ENCODE measurements at regions not wholly inside any gene's neighbourhood (a gene's known extent, or its start where the extent isn't known, plus 50 kb on each side); places are given as distances from the start of the nearest gene placed in this dataset.

DNA sequence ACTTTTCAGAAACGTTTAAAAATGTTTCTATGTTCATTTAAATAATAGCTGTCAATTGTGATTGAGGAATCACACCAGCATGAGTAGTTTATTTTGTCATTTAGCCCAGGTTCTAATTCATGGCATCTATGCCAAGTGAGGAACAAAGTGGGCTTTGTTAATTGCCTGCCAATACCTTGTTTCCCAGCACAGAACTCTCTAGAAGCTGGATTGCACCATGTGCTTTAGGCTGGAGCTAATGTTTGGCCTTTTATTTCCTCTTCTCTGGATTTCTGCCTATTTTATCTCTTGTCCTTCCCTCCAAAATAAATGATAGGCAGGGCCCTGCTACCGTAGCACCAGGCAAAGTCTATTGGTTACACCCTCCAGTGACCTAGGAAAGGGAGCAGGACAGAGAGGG, 109.9 kb upstream of the ITGB1 start:
- TF ChIP-seq, protein P1, sequence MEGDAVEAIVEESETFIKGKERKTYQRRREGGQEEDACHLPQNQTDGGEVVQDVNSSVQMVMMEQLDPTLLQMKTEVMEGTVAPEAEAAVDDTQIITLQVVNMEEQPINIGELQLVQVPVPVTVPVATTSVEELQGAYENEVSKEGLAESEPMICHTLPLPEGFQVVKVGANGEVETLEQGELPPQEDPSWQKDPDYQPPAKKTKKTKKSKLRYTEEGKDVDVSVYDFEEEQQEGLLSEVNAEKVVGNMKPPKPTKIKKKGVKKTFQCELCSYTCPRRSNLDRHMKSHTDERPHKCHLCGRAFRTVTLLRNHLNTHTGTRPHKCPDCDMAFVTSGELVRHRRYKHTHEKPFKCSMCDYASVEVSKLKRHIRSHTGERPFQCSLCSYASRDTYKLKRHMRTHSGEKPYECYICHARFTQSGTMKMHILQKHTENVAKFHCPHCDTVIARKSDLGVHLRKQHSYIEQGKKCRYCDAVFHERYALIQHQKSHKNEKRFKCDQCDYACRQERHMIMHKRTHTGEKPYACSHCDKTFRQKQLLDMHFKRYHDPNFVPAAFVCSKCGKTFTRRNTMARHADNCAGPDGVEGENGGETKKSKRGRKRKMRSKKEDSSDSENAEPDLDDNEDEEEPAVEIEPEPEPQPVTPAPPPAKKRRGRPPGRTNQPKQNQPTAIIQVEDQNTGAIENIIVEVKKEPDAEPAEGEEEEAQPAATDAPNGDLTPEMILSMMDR (IDR thresholded peaks at IDR 0.05; ENCODE audit: insufficient read depth, low read length, poor library complexity, severe bottlenecking) = no peak
- TF ChIP-seq EZH2phosphoT487 (conservative IDR thresholded peaks at IDR 0.05; ENCODE audit: low read length) = no peak

Data from SU-DHL-6 (cell line).